GM23338 (cell line): ENCODE measurements at regions not wholly inside any gene's neighbourhood (a gene's known extent, or its start where the extent isn't known, plus 50 kb on each side); places are given as distances from the start of the nearest gene placed in this dataset.

ENCODE experiments used
- ATAC-seq: fragments of 200-7000 bp; cut with Tn5 transposase; 3 replicates; pipeline ENCODE4 v1.9.1; 2020
- DNase-seq: peaks from one replicate; pipeline ENCODE4 v3.0.0-alpha.2; 2015; ENCODE audit warnings: low spot score
- H2AFZ ChIP-seq: fragments of 200-600 bp; sonication (generic); 2 replicates; pipeline ENCODE4 v1.8.0; 2016; ENCODE audit warnings: antibody characterized with exemption, mild to moderate bottlenecking, moderate library complexity
- H3F3A ChIP-seq: fragments of 200-600 bp; sonication (generic); replicated peaks from 2 replicates; pipeline ENCODE4 v1.8.0; 2017; ENCODE audit warnings: antibody characterized with exemption, mixed run types, low read depth
- H3K27ac ChIP-seq: fragments of 200-600 bp; sonication (generic); 2 replicates; pipeline ENCODE4 v1.6.1; 2016; ENCODE audit warnings: low read depth
- H3K27me3 ChIP-seq: fragments of 200-600 bp; sonication (generic); 2 replicates; pipeline ENCODE4 v1.8.0; 2016; ENCODE audit warnings: mild to moderate bottlenecking, mixed run types, moderate library complexity; ENCODE audit not compliant: insufficient read depth
- H3K36me3 ChIP-seq: fragments of 200-600 bp; sonication (generic); 2 replicates; pipeline ENCODE4 v1.8.0; 2016; ENCODE audit warnings: mild to moderate bottlenecking; ENCODE audit not compliant: insufficient read depth
- H3K4me1 ChIP-seq: fragments of 200-600 bp; sonication (generic); 2 replicates; pipeline ENCODE4 v1.8.0; 2016; ENCODE audit warnings: mild to moderate bottlenecking, moderate library complexity; ENCODE audit not compliant: insufficient read depth
- H3K4me2 ChIP-seq: fragments of 200-600 bp; sonication (generic); 2 replicates; pipeline ENCODE4 v1.7.1; 2017; ENCODE audit warnings: mixed run types
- H3K4me3 ChIP-seq: fragments of 200-600 bp; sonication (generic); 2 replicates; pipeline ENCODE4 v1.6.1; 2016; ENCODE audit warnings: mixed run types
- H3K79me2 ChIP-seq: fragments of 200-600 bp; sonication (generic); replicated peaks from 2 replicates; pipeline ENCODE4 v1.8.0; 2017; ENCODE audit warnings: mild to moderate bottlenecking; ENCODE audit not compliant: insufficient read depth
- H3K9me2 ChIP-seq: fragments of 200-600 bp; sonication (generic); 2 replicates; pipeline ENCODE4 v1.8.0; 2017; ENCODE audit not compliant: insufficient read depth
- H4K20me1 ChIP-seq: fragments of 200-600 bp; sonication (generic); replicated peaks from 2 replicates; pipeline ENCODE4 v1.8.0; 2017; ENCODE audit warnings: mild to moderate bottlenecking; ENCODE audit not compliant: insufficient read depth
- H3K27ac Mint-ChIP-seq: 2 replicates; pipeline ENCODE4 v1.8.0; 2020; ENCODE audit warnings: inconsistent platforms, mild to moderate bottlenecking, moderate library complexity, mixed read lengths
- H3K27me3 Mint-ChIP-seq: 3 replicates; pipeline ENCODE4 v1.8.0; 2022; ENCODE audit warnings: low read depth, mild to moderate bottlenecking, moderate library complexity, mixed read lengths, inconsistent platforms; ENCODE audit not compliant: insufficient read depth, poor library complexity
- H3K36me3 Mint-ChIP-seq: 3 replicates; pipeline ENCODE4 v1.8.0; 2021; ENCODE audit warnings: low read depth, mild to moderate bottlenecking, inconsistent platforms, moderate library complexity, mixed read lengths
- H3K4me1 Mint-ChIP-seq: 3 replicates; pipeline ENCODE4 v1.8.0; 2020; ENCODE audit warnings: mild to moderate bottlenecking, inconsistent platforms, mixed read lengths
- H3K4me3 Mint-ChIP-seq: 3 replicates; pipeline ENCODE4 v1.8.0; 2021; ENCODE audit warnings: moderate library complexity, mild to moderate bottlenecking, inconsistent platforms, mixed read lengths
- H3K9me3 Mint-ChIP-seq: 3 replicates; pipeline ENCODE4 v1.8.0; 2020; ENCODE audit warnings: moderate library complexity, mild to moderate bottlenecking, inconsistent platforms, mixed read lengths
- CREB1 ChIP-seq: fragments of 250-450 bp; sonication (Bioruptor Pico); IDR thresholded peaks from 2 replicates; pipeline ENCODE4 v1.5.0; 2020; ENCODE audit warnings: low read depth, mild to moderate bottlenecking, moderate library complexity
- ETS1 ChIP-seq: IDR thresholded peaks from 2 replicates; pipeline ENCODE4 v1.6.1; 2016; ENCODE audit warnings: antibody characterized with exemption
- NANOG ChIP-seq: IDR thresholded peaks from 2 replicates; pipeline ENCODE4 v1.6.1; 2016; ENCODE audit warnings: antibody characterized with exemption, borderline replicate concordance
- POLR2AphosphoS5 ChIP-seq: IDR thresholded peaks from 2 replicates; pipeline ENCODE4 v1.6.1; 2016; ENCODE audit warnings: antibody characterized with exemption, low read depth
- STAT1 ChIP-seq: IDR thresholded peaks from one replicate; pipeline ENCODE4 v1.6.1; 2016; ENCODE audit warnings: antibody characterized with exemption; ENCODE audit not compliant: unreplicated experiment
- ZNF114 ChIP-seq: fragments of 250-450 bp; sonication (Bioruptor Pico); IDR thresholded peaks from 2 replicates; pipeline ENCODE4 v1.5.0; 2020; ENCODE audit warnings: mild to moderate bottlenecking, moderate library complexity
- ZNF331 ChIP-seq: fragments of 250-450 bp; sonication (Bioruptor Pico); IDR thresholded peaks from 2 replicates; pipeline ENCODE4 v1.5.0; 2020; ENCODE audit warnings: low read depth, mild to moderate bottlenecking, moderate library complexity
- TF ChIP-seq, protein P1 (sequence below), 2 experiments: fragments of 200-600 bp in 1 of 2; sonication (generic) in 1 of 2; conservative IDR thresholded peaks; 2 replicates each; pipeline versions ENCODE4 v1.5.1 to v1.6.1; 2016 to 2017; ENCODE audit warnings: antibody characterized with exemption in 2 of 2, low read depth in 2 of 2, mild to moderate bottlenecking in 2 of 2, moderate library complexity in 1 of 2

DNA sequence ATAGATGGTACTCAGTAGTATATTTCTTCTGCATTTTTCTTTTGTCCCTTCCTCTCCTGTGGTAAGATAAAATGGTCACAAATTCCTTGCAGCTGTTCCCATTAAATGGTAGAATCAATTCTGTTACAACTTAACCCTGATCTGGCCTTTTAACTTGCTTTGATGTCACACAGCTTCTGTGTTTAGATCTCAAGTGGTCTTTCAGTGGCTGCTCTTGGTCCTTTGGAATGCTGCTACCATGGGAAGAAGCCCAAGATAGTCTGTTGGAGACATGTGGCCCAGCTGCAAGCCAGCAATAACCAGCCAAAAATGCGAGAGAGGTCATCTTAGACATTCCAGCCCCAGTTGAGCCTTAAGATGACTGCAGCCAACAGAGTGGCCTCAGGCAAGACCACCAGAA is 429.7 kb downstream of the KIF16B start:
- Histone ChIP-seq H3K9me2 (peaks cover 21% of the 10 kb centered on the region), H3K27ac (no peak overlapping the region), H3K4me2 (no peak overlapping the region), H3K36me3 (no peaks in the 10 kb centered on the region), H3K27me3 (no peaks in the 10 kb centered on the region), H4K20me1 (no peaks in the 10 kb centered on the region), H3K79me2 (no peaks in the 10 kb centered on the region), H3K4me1 (no peaks in the 10 kb centered on the region), H2AFZ (no peak overlapping the region), H3K4me3 (no peak overlapping the region), H3F3A (no peaks in the 10 kb centered on the region)
- H3K9me3 Mint-ChIP-seq = peaks cover 3% of the 10 kb centered on the region; the same call in 2 of the 3 replicates
- peaks cover 2% of the 10 kb centered on the region for H3K27me3 Mint-ChIP-seq
- H3K27ac Mint-ChIP-seq = no peak overlapping the region
- no peaks in the 10 kb centered on the region for H3K4me1 Mint-ChIP-seq
- TF ChIP-seq, protein P1, sequence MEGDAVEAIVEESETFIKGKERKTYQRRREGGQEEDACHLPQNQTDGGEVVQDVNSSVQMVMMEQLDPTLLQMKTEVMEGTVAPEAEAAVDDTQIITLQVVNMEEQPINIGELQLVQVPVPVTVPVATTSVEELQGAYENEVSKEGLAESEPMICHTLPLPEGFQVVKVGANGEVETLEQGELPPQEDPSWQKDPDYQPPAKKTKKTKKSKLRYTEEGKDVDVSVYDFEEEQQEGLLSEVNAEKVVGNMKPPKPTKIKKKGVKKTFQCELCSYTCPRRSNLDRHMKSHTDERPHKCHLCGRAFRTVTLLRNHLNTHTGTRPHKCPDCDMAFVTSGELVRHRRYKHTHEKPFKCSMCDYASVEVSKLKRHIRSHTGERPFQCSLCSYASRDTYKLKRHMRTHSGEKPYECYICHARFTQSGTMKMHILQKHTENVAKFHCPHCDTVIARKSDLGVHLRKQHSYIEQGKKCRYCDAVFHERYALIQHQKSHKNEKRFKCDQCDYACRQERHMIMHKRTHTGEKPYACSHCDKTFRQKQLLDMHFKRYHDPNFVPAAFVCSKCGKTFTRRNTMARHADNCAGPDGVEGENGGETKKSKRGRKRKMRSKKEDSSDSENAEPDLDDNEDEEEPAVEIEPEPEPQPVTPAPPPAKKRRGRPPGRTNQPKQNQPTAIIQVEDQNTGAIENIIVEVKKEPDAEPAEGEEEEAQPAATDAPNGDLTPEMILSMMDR (conservative IDR thresholded peaks at IDR 0.05; ENCODE audit: low read depth in 2 of 2) = no peak
- TF ChIP-seq POLR2AphosphoS5 = no peak
- no peak for TF ChIP-seq ZNF114 (CRISPR knock-in tag)
- TF ChIP-seq STAT1 = no peak
- no peak for TF ChIP-seq CREB1 (CRISPR knock-in tag)
- no peak for TF ChIP-seq ZNF331 (CRISPR knock-in tag)
- TF ChIP-seq ETS1 = no peak
- ATAC-seq (no peak), DNase-seq (no peak)
- H3K4me3 Mint-ChIP-seq = no peak overlapping the region
- no peaks in the 10 kb centered on the region for H3K36me3 Mint-ChIP-seq

DNA sequence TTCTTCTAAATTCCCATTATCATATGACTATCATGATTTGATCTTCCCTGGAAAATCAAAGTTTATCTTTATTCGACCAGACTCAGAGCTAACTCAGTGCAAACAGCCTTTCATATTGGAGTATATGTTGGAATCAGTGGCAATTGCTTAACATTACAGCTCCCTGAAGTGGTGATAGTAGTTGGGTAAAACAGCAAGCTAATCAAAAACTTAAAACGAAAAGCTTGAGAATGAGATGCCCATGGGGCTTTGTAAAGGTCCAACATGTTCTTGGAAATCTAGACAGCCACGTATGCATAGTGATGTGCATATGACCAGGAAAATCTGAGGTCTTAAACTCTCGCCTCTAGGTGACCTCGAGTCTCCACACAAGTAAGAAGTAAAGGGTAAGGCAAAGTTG is 437.6 kb downstream of the KIF16B start:
- Mint-ChIP-seq H3K9me3 (peaks cover 3% of the 10 kb centered on the region; the same call in 1 of the 3 replicates), H3K4me3 (no peak overlapping the region), H3K27ac (no peak overlapping the region), H3K27me3 (peaks cover 3% of the 10 kb centered on the region), H3K36me3 (no peaks in the 10 kb centered on the region), H3K4me1 (no peaks in the 10 kb centered on the region)
- DNase-seq (no peak), ATAC-seq (no peak)
- Histone ChIP-seq H3K27ac (no peak overlapping the region), H3K9me2 (peaks cover 8% of the 10 kb centered on the region; the same call in 1 of the 2 replicates), H4K20me1 (no peaks in the 10 kb centered on the region), H3K27me3 (no peaks in the 10 kb centered on the region), H3K4me3 (no peak overlapping the region), H3K79me2 (no peaks in the 10 kb centered on the region), H3K36me3 (no peaks in the 10 kb centered on the region), H2AFZ (no peak overlapping the region), H3K4me1 (no peaks in the 10 kb centered on the region), H3K4me2 (no peak overlapping the region), H3F3A (no peaks in the 10 kb centered on the region)
- no peak for TF ChIP-seq NANOG
